HEK293T (cell line): ENCODE measurements at regions not wholly inside any gene's neighbourhood (a gene's known extent, or its start where the extent isn't known, plus 50 kb on each side); places are given as distances from the start of the nearest gene placed in this dataset.

ENCODE experiments used
- CTCF ChIA-PET: fragments of 350-600 bp; formaldehyde crosslinking; extraction: SDS; loops from one replicate; lab custom pipeline; 2021; ENCODE audit warnings: antibody characterized with exemption, inconsistent platforms; lab: Yijun Ruan, JAX
- POLR2A ChIA-PET: fragments of 350-600 bp; formaldehyde crosslinking; extraction: SDS; loops from one replicate; lab custom pipeline; 2020; ENCODE audit warnings: antibody characterized with exemption, inconsistent platforms; lab: Yijun Ruan, JAX
- DNase-seq: peaks from one replicate; pipeline ENCODE4 v3.0.0; 2012; ENCODE audit warnings: mixed read lengths; ENCODE audit errors: extremely low spot score
- ARNT ChIP-seq: fragments of 450-650 bp; IDR thresholded peaks from 2 replicates; pipeline ENCODE4 v1.6.1; 2017; ENCODE audit warnings: mild to moderate bottlenecking
- BHLHE40 ChIP-seq: fragments of 450-650 bp; IDR thresholded peaks from 2 replicates; pipeline ENCODE4 v1.6.1; 2016; ENCODE audit warnings: mild to moderate bottlenecking, moderate library complexity, borderline replicate concordance
- CTBP1 ChIP-seq: fragments of 450-650 bp; IDR thresholded peaks from 2 replicates; pipeline ENCODE4 v1.6.1; 2016; ENCODE audit warnings: borderline replicate concordance
- ELF4 ChIP-seq: fragments of 450-650 bp; IDR thresholded peaks from 2 replicates; pipeline ENCODE4 v1.6.1; 2017; ENCODE audit warnings: antibody characterized with exemption
- FOXA1 ChIP-seq: fragments of 450-650 bp; IDR thresholded peaks from 2 replicates; pipeline ENCODE4 v1.6.1; 2016; ENCODE audit warnings: mild to moderate bottlenecking
- FOXK2 ChIP-seq: fragments of 450-650 bp; IDR thresholded peaks from 2 replicates; pipeline ENCODE4 v1.6.1; 2016; ENCODE audit warnings: mild to moderate bottlenecking
- FOXM1 ChIP-seq: fragments of 450-650 bp; IDR thresholded peaks from 2 replicates; pipeline ENCODE4 v1.6.1; 2017; ENCODE audit warnings: mild to moderate bottlenecking, borderline replicate concordance
- HDGF ChIP-seq: fragments of 450-650 bp; IDR thresholded peaks from 2 replicates; pipeline ENCODE4 v1.6.1; 2017; ENCODE audit warnings: antibody characterized with exemption, borderline replicate concordance
- L3MBTL2 ChIP-seq: fragments of 450-650 bp; conservative IDR thresholded peaks from 2 replicates; pipeline ENCODE4 v1.6.1; 2016; ENCODE audit warnings: mild to moderate bottlenecking
- LEF1 ChIP-seq: fragments of 450-650 bp; IDR thresholded peaks from 2 replicates; pipeline ENCODE4 v1.6.1; 2017; ENCODE audit warnings: mild to moderate bottlenecking, borderline replicate concordance
- NFRKB ChIP-seq: fragments of 450-650 bp; IDR thresholded peaks from 2 replicates; pipeline ENCODE4 v1.6.1; 2016; ENCODE audit warnings: mild to moderate bottlenecking, moderate library complexity
- SP1 ChIP-seq: fragments of 450-650 bp; IDR thresholded peaks from 2 replicates; pipeline ENCODE4 v1.6.1; 2017
- SUZ12 ChIP-seq: fragments of 450-650 bp; IDR thresholded peaks from 2 replicates; pipeline ENCODE4 v1.6.1; 2016; ENCODE audit warnings: mild to moderate bottlenecking
- TARDBP ChIP-seq: fragments of 450-650 bp; IDR thresholded peaks from 2 replicates; pipeline ENCODE4 v1.6.1; 2016
- ZNF384 ChIP-seq: fragments of 450-650 bp; IDR thresholded peaks from 2 replicates; pipeline ENCODE4 v1.6.1; 2016
- TF ChIP-seq, protein P1 (sequence below): fragments of 450-650 bp; IDR thresholded peaks from 2 replicates; pipeline ENCODE4 v1.6.1; 2016

DNA sequence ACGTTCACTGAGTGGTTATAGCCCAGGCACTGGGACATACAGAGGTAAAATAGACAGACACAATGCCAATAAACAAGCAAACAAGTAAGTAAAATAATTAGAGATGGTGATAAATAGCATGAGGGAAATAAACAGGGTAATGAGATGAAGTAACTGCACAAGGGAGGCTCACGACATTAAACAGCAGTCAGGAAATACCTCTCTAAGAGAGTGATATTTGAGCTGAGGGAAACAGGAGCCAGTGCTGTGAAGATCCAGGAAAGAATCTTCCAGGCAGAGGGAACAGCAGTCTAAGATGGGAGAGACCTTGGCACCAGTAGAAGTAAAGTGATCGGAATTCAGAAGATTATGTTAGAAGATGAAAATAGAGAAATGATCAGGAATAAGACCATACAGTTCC lies 279.4 kb downstream of the HINT1 start:
- TF ChIP-seq L3MBTL2 = no peak
- no peak for TF ChIP-seq TARDBP
- TF ChIP-seq SUZ12 = no peak
- TF ChIP-seq FOXK2 = no peak
- TF ChIP-seq, protein P1, sequence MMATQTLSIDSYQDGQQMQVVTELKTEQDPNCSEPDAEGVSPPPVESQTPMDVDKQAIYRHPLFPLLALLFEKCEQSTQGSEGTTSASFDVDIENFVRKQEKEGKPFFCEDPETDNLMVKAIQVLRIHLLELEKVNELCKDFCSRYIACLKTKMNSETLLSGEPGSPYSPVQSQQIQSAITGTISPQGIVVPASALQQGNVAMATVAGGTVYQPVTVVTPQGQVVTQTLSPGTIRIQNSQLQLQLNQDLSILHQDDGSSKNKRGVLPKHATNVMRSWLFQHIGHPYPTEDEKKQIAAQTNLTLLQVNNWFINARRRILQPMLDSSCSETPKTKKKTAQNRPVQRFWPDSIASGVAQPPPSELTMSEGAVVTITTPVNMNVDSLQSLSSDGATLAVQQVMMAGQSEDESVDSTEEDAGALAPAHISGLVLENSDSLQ = no peak
- TF ChIP-seq ZNF384 = no peak
- TF ChIP-seq LEF1 = no peak
- no peak for TF ChIP-seq SP1
- no peak for TF ChIP-seq CTBP1
- no peak for TF ChIP-seq ELF4
- no peak for TF ChIP-seq HDGF
- TF ChIP-seq ARNT = no peak
- TF ChIP-seq FOXM1 = no peak
- no peak for TF ChIP-seq BHLHE40
- no peak for TF ChIP-seq NFRKB
- TF ChIP-seq FOXA1 = no peak
- ChIA-PET CTCF (interaction anchor here (2.4 kb wide), 1 partner anchor 14 kb away, joined by 10 read pairs; no protein-coding TSS in a partner anchor), POLR2A (interaction anchor here (2.6 kb wide), 1 partner anchor 12 kb away, joined by 8 read pairs; no protein-coding TSS in a partner anchor)
- no peak for DNase-seq

DNA sequence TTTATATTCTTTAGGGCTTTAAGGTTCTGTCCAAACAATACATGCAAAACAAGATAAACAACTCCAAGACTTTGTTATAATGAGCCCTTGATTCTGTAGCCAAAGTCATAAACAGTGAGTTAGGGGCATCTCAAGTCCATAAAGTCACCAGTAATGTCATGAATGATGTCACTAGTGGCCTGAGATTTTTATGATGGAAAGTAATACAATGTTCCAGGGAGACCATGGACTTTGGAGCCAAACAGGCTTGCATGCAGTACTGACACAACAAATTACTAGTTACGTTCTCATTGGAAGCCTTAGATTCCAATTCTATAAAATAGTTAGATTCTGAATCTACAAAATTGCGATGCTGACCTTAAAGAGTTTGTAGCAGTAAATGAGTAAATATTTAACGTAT lies 280.0 kb downstream of the HINT1 start:
- TF ChIP-seq FOXM1 (no peak), SP1 (no peak), CTBP1 (no peak), SUZ12 (no peak)
- POLR2A ChIA-PET = interaction anchor here (2.6 kb wide), 1 partner anchor 12 kb away, joined by 8 read pairs; no protein-coding TSS in a partner anchor
- CTCF ChIA-PET = interaction anchor here (2.4 kb wide), 1 partner anchor 14 kb away, joined by 10 read pairs; no protein-coding TSS in a partner anchor
- DNase-seq = no peak

DNA sequence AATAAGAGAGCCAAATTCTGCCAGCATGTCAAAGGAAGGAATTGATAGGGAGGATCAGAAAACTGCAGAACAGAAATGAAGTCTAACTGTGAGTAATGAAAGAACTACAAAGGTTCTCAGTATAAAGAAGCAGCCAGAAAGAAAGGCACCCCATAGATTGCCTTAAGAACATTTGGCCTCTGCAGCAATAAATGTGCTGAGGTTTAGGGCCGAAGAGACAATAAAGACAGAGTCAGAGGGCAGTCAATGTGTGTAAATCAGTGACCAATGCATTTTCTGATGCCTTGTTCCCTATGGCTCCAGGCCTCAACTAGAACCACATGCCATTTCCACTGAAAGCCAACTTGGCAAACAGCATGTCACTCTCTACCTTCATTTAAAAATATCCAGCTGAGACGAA lies 281.0 kb downstream of the HINT1 start:
- CTCF ChIA-PET = no interaction called here
- no peak for TF ChIP-seq HDGF
- TF ChIP-seq ELF4 = no peak
- TF ChIP-seq NFRKB = no peak
- TF ChIP-seq BHLHE40 = no peak
- TF ChIP-seq SUZ12 = no peak
- no peak for TF ChIP-seq SP1
- TF ChIP-seq TARDBP = no peak
- no peak for TF ChIP-seq FOXM1
- TF ChIP-seq, protein P1 = no peak
- TF ChIP-seq LEF1 = no peak
- no peak for TF ChIP-seq FOXK2
- no peak for TF ChIP-seq L3MBTL2
- TF ChIP-seq ARNT = no peak
- TF ChIP-seq FOXA1 = no peak
- no peak for TF ChIP-seq ZNF384
- TF ChIP-seq CTBP1 = no peak
- DNase-seq = no peak
- POLR2A ChIA-PET = interaction anchor here (1.5 kb wide), 1 partner anchor 13 kb away, joined by 3 read pairs; no protein-coding TSS in a partner anchor

DNA sequence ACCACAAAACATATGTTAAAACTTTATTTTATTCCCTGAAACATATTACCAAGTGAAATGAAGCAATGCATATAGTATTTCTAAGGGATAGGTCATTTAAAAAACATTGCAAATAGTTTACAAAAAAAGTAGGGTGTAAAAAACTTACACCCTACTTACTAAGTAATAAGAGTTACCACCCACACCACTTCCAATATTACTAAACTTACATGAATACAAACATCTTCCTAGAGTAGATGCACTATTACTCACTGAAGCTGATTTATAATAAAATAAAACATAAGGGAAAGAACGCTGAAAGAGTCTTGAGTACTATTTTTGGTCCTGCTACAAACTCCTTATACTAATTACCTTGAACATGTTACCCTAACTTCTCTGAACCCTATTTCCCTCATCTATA lies 289.4 kb downstream of the HINT1 start:
- ChIA-PET CTCF (no interaction called here), POLR2A (no interaction called here)
- DNase-seq = no peak
- TF ChIP-seq SP1 (no peak), ZNF384 (no peak), HDGF (no peak), FOXK2 (no peak)

DNA sequence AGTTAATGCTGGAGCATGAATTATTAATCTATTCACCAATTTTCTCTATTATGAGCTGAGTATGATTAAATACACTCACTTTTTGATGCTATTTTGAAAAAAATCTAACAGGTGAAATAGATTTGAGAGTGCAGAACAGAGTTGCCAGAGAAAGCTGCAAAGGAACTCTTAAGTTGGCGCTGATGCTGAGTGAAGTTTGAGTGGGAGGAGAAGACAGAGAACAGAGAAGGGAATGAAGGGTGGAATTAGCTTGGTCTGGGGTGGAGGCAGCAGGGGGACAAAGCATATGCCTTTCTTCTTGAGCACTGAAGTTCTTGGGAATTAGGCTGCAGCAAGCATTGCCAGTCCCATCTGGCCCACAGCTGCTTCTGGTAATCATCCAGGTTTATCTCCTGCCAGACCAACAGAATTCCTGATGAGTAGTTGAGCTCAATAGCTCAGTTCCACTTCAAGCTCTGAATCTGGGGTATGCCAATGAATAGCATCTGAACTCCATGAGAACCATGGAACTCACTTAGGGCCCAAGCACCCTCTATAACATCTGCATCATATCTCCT lies 290.1 kb downstream of the HINT1 start:
- DNase-seq = no peak
- TF ChIP-seq FOXM1 = no peak
- TF ChIP-seq, protein P1 = no peak
- TF ChIP-seq FOXA1 = no peak
- no peak for TF ChIP-seq SP1
- TF ChIP-seq TARDBP = no peak
- TF ChIP-seq ZNF384 = no peak
- no peak for TF ChIP-seq ELF4
- no peak for TF ChIP-seq NFRKB
- TF ChIP-seq HDGF = no peak
- POLR2A ChIA-PET = no interaction called here
- CTCF ChIA-PET = no interaction called here

DNA sequence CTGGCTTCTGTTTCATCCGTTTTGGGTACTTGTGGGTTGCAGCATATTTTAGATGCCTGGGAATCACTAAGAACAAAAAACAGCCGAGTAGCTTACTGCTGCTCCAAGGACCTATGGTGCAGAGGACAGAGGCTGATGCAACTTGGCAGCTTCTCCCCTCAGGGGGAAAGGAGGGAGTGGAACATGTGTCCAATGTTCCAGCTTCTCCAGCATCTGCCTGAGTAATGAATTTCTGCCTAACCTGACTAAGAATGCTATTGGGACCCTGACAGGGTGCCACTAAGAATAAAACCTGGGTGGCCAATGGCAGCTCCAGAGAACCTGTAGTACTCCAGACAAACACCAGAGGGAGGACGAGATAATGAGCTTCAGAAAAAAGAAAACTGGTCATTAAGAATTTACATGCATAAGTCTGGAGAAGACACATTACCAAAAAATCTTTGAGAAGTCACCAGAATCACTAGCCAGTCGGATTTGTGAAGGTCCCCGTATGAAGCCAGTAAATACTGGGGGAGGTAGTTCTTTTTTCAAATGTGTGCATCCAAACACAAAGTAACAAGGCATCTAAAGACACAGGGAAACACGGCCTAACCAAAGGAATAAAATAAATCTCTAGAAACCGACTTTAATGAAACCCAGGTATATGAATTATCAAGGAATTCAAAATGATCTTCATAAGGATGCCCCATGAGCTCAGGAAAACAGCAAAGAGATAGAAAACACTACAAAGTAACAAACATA lies 293.5 kb downstream of the HINT1 start:
- CTCF ChIA-PET = interaction anchor here (0.5 to 1.4 kb wide), 9 partner anchors 9 to 238 kb away, joined by 3 to 10 read pairs (median 4); no protein-coding TSS in a partner anchor
- POLR2A ChIA-PET = no interaction called here
- TF ChIP-seq CTBP1 = no peak
- TF ChIP-seq TARDBP = no peak
- no peak for TF ChIP-seq FOXM1
- TF ChIP-seq ZNF384 = no peak
- peak; percentile 39 for DNase-seq

DNA sequence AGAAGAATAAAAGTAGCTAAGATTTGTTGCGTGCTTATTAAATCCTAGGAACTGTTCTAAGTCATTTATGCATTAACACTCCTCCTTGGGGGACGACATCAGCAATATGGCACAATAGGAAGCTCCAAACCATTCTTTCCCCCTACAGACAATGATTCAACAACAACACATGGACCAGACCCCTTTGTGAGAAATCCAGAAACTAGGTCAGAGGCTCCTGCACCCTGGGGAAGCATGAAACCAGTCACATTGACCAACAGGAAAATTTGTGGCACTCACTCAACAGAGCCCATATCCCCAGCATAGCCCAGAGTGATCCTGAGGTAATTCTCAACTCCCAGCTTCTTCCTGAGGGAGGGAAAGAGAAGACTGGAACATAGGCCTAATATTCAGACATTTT lies 294.4 kb downstream of the HINT1 start:
- ChIA-PET POLR2A (no interaction called here), CTCF (interaction anchor here (0.5 to 1.3 kb wide), 6 partner anchors 8 to 135 kb away, joined by 3 to 10 read pairs (median 4); no protein-coding TSS in a partner anchor)
- no peak for TF ChIP-seq ELF4
- no peak for TF ChIP-seq LEF1
- no peak for TF ChIP-seq FOXA1
- TF ChIP-seq ZNF384 = no peak
- no peak for TF ChIP-seq CTBP1
- TF ChIP-seq ARNT = no peak
- no peak for TF ChIP-seq BHLHE40
- no peak for TF ChIP-seq SUZ12
- TF ChIP-seq, protein P1 = no peak
- TF ChIP-seq FOXM1 = no peak
- TF ChIP-seq FOXK2 = no peak
- no peak for TF ChIP-seq L3MBTL2
- no peak for TF ChIP-seq NFRKB
- no peak for TF ChIP-seq SP1
- TF ChIP-seq HDGF = no peak
- TF ChIP-seq TARDBP = no peak
- DNase-seq = no peak
